NCI-H1417 treated with DMSO at 0.1 percent for 48 hours (cell line): ENCODE measurements at regions not wholly inside any gene's neighbourhood (a gene's known extent, or its start where the extent isn't known, plus 50 kb on each side); places are given as distances from the start of the nearest gene placed in this dataset.

Experiments used
- DNase-seq: peaks from one replicate; lab custom pipeline; 2025; lab: John Stamatoyannopoulos, UW

DNA sequence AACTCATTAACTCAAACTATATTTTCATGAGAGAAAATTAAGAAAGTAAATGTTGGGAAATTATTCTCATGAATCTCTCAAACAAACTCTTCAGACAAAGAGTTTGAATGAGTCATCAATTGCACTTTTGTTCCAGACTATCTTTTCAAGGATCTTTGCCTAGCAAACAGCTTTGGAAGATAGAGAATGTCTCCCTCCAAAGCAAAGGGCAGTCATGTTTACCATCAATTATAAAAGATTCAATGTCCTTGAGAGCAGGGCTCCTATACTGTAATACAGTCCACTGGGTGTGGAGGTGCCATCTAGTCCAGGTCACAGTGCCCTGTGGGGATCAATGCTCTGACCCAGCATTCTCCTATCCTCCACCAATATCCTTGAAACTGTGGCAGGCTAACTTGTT lies 1429.3 kb downstream of the EFNA5 start:
- no peak for DNase-seq

DNA sequence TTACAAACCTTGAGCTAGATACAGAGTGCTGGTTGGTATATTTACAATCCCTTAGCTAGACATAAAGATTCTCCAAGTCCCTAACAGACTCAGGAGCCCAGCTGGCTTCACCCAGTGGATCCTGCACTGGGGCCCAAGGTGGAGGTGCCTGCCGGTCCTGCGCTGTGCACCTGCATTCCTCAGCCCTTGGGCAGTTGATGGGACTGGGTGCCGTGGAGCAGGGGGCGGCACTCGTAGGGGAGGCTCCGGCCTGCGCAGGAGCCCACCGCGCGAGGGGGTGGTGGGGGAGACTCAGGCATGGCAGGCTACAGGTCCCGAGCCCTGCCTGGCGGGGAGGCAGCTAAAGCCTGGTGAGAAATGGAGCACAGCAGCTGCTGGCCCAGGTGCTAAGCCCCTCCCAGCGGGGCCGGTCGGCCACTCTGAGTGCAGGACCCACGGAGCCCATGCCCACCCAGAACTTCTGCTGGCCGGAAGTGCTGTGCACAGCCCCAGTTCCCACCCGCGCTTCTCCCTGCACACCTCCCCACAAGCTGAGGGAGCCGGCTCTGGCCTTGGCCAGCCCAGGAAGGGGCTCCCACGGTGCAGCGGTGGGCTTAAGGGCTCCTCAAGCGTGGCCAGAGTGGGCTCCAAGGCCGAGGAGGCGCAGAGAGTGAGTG lies 1464.7 kb downstream of the EFNA5 start:
- DNase-seq, result no peak

DNA sequence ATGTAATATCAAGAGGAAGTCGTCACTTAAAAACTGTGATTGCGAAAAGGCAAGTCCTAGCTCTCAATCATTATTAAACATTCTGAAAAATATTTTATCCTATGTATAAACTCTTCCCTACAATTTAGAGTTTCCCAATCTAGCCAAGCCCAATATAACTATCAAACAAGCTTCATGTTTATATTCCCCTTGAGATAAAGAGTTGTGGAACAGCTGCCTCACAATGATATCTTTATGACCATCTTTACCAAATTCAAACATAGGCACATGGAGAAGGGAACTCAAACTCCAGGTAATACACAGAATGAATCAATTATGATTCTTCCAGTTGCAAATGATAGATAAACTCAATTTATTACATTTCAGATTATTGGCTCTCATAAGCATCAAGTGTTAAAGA lies 1468.7 kb downstream of the EFNA5 start:
- DNase-seq, result no peak

DNA sequence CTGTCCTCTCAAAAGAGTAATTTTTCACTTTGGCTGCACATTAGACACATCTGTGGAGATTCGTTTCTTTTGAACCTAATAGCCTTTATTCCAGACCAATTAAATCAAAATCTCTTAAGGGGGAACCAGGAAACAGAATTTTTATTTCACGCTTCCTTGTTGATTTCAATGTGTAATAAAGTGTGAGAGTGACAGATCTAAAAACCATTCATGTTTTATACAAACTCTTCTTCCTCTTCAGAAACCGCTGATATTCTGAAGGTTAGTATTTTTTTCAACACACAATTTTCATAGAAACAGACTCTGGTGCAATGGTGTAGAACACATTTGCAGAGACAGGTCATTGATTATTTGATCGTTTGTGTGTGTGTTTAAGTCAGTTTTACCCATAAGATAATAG lies 1469.8 kb downstream of the EFNA5 start:
- DNase-seq, result no peak

DNA sequence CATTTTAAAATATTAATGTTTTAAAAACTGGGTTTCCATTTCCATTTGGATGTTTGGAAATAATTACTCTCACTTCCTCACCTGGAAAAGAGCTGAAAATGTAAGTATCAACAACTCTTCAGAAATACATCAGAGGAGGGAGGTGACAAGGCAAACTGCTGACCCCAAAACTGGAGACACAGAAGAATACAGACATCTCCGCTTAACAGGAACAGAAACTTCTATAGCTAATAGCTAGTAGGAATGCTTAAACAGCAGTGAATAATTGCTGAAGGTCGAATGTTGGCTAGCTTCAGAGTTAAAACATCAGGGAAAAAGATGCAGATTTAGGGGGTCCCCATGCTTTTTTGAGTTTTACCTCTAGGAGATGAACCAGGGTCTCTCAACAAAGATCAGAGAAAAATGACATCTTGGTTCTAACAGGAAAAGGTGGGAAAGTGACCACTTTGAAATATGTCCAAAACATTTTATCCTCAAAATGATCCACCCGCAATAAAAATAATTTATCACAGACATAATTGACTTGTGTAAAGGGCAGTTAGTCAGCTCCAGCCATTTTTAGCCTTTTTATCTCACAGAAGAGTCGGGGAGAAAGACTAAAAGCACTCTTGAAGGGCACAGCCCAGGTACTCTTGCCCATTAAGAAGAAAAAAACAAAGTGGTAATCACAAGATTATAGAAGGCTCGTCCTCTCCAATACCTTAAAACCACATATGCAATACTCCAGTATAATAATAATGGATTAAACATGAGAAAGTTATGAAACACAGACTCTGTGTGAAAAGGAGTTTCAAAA lies 1474.9 kb downstream of the EFNA5 start:
- no peak for DNase-seq

DNA sequence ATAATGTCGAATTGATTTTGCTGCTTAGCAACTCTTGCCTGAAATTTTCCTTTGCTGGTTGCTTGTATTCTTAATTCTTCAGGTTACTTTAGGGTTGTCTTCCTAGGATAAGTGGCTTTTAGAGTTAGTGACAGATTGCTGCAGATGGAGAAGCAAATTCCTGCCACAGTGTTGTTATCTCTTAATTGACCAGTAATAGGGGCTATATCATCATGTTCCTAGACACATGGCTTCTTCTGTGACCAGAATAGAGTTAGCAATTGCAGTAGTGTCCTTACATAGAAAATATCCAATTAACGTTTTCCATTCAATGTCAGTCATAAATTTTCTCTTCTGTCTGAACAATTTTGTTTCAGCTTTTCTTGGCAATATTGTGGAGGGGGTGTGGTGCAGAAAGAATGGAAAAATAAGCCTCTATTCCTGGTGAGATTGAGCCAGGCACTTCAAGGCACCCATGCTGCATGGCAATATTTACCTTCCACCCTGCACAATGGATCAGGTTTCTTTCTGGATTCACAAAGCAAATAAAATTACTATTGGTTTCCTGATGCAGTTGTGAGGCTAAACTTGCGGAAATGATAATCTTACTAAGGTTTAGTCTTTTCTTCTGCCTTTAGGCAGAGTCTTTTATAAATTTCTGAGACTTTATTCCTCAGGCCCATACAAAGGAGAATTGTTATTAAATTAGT lies 1481.5 kb downstream of the EFNA5 start:
- peak; percentile 4 for DNase-seq

DNA sequence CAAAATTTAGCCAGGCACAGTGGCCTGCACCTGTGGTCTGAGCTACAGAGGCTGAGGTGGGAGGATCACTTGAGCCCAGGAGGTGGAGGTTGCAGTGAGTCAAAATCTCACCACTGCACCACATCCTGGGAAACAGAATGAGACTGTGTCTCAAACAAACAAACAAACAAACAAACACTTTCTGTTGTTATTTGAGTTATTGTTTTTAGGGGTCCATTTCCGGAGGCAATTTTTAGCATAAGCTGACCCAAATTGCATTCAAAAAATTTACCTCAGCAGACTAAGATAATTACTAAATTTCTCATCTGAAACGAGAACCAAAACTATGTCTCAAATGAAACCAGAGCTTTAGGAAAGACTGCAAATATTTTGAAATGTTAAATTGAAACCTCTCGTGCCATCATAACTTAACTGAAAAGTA lies 1485.1 kb downstream of the EFNA5 start:
- DNase-seq, result no peak

DNA sequence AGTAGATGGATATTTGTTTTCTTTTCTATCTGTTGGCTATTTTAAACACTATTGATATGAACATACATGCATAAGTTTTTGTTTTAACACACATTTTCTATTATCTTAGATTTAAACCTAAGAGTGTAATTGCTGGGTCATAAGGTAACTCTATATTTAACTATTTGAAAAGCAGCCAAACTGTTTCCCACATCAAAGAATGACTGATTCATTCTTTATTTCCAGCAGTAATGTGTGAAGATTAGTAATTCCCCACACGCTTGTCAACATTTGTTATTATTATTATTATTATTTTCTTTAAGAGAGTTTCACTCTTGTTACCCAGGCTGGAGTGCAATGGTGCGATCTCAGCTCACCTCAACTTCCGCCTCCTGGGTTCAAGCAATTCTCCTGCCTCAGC lies 1495.8 kb downstream of the EFNA5 start:
- DNase-seq, result no peak

DNA sequence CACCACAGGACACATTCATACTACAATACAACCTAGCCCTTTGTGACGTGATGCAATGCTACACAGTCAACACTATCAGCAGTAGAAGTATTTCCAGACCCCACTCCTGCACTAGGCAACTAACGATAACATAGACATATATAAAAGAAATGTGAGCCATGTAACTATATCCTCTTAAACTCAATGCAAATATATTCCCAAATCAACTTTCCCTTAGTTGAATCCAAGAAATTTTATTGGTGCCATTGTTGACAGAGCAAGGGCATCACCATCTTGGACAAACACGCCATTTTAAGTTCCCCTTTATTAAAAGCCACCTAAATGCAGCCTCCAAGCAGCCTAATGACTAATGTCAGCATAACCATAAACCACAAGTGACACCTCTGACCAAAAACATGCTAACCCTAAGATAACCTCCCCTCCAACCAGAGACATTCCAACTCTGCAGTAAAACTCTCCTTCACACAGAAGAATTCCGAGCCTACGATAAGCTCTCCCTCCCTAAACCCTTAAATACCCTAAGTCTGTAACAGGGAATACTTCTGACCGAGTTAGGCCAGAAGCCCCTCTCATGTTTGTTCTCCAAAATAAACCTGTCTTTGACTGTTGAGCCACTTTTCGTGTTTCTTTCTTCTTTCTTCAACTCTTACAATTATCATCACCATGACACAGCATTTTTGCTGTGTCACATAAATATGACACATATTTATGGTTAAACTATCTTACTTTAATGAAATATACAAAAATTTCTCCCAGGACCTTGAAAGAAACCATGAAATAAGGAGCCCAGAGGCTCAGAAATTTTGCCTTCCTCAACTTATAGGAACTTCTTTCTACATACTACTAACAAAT lies 1497.8 kb downstream of the EFNA5 start:
- no peak for DNase-seq

DNA sequence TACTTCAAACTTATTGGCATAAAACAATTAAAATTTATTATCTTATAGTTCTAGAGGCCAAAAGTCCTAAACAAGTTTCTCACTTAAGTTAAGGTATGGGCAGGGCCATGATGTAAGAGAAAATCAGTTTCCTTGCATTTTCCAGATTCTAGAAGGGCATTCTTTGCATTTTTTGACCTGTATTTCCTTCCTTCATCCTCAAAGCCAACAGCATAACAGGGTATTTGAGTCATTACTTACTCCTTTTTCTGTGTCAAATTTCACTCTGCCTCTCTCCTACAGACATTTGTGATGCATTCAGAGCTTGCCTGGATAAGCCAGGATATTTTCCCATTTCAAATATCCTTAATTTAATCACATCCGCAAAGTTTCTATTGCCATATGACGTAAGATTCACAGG lies 1499.0 kb downstream of the EFNA5 start:
- no peak for DNase-seq

DNA sequence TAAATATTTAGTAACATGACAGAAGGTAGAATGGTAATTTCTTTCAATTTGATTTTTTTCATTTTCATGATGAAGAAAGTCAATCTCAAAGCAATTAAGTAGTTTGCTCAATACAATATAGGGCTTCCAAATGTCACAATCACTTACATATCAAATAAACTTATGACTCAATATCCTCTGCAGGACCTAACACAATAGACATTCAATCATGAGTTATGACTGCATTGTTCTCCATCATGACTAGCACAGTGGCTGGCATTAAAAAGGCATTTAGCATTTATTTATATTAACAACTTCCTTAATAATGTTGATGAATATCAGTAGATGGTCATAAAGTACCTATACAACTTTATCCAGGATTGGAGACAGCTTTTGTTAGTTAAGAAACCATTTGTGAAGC lies 1499.6 kb downstream of the EFNA5 start:
- no peak for DNase-seq

DNA sequence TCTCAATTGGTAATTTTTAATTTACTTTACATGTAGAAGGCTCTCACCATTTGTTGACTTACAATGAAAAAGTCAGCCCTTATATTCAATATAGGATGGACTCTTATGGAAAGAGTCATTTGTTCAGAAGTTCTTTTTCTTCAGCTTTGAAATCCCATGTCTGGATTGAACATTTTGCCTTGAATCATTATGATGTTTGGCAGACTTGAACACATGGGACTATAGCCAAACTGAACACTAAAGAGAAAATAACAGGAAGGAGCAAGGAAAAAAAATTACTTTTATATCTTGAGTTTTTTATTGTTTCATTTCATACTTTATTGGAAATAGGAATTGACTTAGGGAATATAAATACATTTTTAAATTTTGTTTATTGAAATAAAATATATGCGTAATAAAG lies 1503.0 kb downstream of the EFNA5 start:
- no peak for DNase-seq

DNA sequence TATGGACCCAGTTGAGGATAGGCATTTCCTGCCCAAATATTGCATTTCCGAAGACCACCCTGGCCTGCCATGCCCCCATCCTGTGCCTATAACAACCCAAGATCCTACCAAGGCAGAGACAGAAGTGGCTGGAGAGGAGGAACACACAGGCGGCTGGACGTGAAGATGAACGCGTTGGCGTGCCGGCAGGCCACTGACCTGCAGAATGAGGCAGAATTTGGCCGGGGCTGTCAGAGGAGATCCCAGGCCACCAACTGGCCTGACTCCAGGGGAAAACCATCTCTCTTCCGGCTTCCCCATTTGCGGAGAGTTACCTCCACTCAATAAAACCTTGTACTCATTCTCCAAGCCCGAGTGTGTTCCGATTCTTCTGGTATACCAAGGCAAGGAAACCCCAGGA lies 1507.5 kb downstream of the EFNA5 start:
- DNase-seq, result no peak

DNA sequence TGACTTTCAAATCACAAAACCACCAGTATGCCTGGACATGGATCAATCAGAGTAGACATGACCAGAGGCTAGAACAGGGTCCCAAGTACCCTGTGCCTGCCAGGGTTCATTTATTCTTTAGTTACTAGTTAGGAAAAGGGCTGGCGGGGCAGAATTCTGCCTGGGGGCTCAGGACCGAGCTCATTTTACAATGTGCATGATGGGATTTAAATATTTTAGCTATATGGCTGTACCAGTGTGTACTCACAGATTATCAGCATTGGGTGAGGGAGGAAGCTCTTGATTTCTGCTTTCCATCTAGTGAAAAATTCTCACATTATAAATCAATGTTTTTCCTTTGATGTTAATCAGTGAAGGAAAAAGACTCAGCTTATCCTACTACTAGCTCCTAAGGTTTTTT lies 1511.1 kb downstream of the EFNA5 start:
- no peak for DNase-seq

DNA sequence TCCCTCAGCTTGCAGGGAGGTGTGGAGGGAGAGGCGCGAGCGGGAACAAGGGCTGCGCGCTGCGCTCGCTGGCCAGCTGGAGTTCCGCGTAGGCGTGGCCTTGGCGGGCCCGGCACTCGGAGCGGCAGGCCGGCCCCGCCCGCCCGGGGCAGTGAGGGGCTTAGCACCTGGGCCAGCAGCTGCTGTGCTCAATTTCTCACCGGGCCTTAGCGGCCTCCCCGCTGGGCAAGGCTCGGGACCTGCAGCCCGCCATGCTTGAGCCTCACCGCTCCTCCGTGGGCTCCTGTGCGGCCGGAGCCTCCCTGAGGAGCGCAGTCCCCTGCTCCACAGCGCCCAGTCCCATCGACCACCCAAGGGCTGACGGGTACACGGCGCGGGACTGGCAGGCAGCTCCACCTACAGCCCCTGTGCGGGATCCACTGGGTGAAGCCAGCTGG lies 1516.4 kb downstream of the EFNA5 start:
- DNase-seq, result no peak

DNA sequence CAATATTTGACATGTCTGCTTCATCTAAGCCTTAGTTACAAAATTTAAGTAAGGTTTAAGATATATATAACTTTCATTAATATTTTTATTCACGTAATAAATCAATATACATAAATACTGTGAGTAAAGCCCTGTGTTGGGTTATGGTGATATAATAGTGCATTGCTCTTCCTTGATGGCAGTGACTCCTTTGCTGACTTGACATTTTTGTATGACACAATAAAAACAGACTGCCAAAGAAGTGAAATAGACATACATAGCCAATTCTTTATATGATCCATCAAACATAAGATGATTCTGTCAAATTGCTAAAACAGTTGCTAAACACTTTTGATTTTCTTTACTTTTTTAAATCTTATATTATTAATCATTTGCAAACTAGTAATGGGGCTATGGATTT lies 1518.2 kb downstream of the EFNA5 start:
- no peak for DNase-seq

DNA sequence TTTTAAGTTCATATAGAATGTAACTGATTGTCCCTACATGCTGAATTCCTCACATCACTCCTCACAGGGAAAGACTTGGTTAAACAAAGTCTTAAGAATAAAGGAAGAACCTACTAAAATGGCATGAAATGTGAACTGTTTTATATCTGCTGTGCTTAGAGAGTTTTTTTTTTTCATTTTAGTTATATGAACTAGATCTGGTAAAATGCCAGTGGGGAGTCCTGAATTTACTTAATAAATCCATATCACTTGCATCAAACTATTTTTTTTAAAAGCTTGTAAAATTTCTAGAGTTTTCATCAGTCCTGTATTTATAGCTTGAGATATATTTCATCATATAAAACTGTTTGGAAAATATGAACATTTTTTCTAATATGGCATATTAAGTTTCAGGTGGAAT lies 1528.6 kb downstream of the EFNA5 start:
- DNase-seq, result no peak

DNA sequence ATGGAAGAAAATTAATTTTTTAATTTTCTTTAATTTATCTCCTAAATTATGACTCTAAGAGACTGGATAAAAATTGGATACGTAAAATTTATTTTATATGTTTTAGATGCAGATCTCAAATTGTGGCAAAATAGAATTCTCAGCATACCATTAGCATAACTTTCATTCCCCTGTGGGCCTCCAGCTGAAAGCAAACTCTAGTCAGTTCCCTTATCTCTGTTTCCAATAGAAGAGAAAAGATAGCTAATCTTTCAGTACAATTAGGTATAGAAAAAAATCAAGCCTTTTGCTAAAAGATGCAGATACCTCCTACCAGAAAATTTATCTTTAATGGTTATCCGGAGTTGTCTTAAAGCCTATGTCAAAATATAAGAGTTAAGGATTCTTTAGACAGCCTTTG lies 1530.6 kb downstream of the EFNA5 start:
- DNase-seq, result no peak

DNA sequence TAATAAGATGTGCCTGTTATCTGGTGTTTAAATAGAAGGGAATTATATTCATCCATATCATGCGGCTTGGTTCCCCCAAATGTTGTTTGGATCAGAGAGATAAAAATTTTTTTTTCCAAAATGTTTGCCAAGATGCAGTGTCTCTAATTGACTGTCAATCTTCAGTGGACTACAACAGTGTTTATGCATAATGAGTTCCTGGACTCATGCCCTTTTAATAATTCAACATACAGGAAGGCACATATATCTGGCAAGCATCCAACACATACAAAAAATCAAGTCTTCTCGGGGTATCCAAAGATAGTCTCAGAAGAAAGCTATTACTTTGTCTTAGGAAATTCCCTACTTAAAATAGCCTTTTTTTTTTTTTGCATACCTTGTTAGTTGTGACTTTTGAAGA lies 1534.7 kb downstream of the EFNA5 start:
- no peak for DNase-seq

DNA sequence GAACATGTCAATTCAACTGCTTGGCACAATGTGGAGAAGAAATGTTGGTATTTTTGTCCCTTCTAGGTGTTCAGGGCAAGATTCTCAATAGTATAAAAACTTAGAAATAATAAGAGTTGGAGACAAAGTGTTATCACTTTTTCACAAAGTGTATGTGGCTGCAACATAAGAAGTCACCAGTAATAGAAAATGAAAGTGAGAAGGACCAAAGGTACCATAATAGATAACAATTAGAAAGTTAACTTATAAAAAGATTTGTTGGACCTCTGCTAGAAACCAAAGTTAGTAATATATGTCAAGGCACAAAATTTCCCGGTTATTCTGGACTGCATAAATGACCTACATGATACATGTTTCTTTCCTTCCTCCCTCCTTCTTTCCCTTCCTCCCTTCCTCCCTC lies 1535.3 kb downstream of the EFNA5 start:
- DNase-seq, result no peak

DNA sequence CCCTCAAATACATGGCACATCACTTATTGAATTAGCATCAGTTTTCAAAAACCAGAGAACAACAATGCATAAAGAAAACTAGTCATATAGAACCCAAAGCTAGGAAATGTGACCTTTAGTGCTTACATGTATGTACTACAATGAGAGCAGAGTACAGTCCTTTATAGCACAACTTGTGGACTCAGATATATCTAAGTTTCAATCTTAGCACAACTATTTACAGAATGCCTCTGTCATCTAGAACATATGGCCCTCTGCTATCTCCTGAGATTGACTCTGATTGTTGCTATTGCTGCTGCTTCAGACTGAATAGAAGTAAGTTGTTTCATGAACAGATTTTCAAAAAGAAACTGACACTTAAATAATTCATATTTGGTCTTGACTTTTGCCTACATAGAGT lies 1536.2 kb downstream of the EFNA5 start:
- DNase-seq, result no peak

DNA sequence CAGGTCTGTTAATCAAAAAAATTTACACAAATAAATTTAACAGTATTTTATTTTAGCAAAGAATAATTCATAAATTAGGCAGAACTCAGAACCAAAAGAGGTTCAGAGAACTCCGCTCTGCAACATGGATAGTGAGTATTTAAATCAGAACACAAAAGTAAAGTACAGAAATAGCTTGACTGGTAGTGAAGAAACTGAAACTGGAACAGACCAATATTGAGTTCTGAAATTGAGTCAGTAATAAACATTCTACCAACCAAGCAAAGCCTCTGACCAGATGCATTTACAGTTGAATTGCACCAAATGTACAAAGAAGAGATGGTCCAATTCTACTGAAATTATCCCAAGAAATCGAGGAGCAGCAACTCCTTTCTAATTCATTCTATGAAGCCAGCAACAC lies 1542.8 kb downstream of the EFNA5 start:
- no peak for DNase-seq
